Right lobe of liver (tissue), 6 donors: ENCODE measurements at regions not wholly inside any gene's neighbourhood (a gene's known extent, or its start where the extent isn't known, plus 50 kb on each side); places are given as distances from the start of the nearest gene placed in this dataset.

Experiments
- ATAC-seq, 4 donors: fragments of 200-7000 bp; cut with Tn5 transposase; one replicate each; pipeline ENCODE4 v1.9.1; 2020; ENCODE audit warnings: mild to moderate bottlenecking in 4 of 4, moderate library complexity in 4 of 4
- DNase-seq, 3 donors: peaks; one replicate each; pipeline ENCODE4 v3.0.0-alpha.2; 2020
- H3K27ac ChIP-seq, 3 donors: fragments of 200-600 bp; one replicate each; pipeline ENCODE4 v1.8.0; 2022
- H3K27me3 ChIP-seq, 2 donors: fragments of 200-600 bp; one replicate each; pipeline ENCODE4 v1.8.0; 2022
- H3K36me3 ChIP-seq, 4 donors: fragments of 200-600 bp; sonication (generic) in 1 of 4; one replicate each; pipeline versions ENCODE4 v1.5.1 to v1.8.0; 2017 to 2022; ENCODE audit warnings: control low read depth in 1 of 4
- H3K4me1 ChIP-seq, 4 donors: fragments of 200-600 bp; sonication (generic) in 1 of 4; one replicate each; pipeline versions ENCODE4 v1.5.1 to v1.8.0; 2017 to 2022; ENCODE audit warnings: control low read depth in 1 of 4
- H3K4me3 ChIP-seq, 3 donors: fragments of 200-600 bp; one replicate each; pipeline ENCODE4 v1.8.0; 2022
- H3K9me3 ChIP-seq, 4 donors: fragments of 200-600 bp; sonication (generic) in 1 of 4; one replicate each; pipeline versions ENCODE4 v1.5.1 to v1.8.0; 2017 to 2022; ENCODE audit warnings: control low read depth in 1 of 4
- POLR2A ChIP-seq: fragments of 450-650 bp; IDR thresholded peaks from one replicate; pipeline ENCODE4 v1.6.1; 2017; ENCODE audit warnings: antibody characterized with exemption, mild to moderate bottlenecking
- WGBS: methylation state at CpG from one replicate; pipeline ENCODE4 v1.1.6; 2018; ENCODE audit warnings: low coverage, low lambda C conversion rate; ENCODE audit not compliant: insufficient coverage; ENCODE audit errors: missing lambda C conversion rate; 5-methylcytosine and 5-hydroxymethylcytosine counted together
- intact Hi-C, 2 donors: fragments of 100-400 bp; cut with DNase I; formaldehyde crosslinking; loops; one replicate each; pipeline versions ENCODE4 v1.11.2 to v1.14.1; 2022
- TF ChIP-seq, protein P1 (sequence below), 4 donors: fragments of 200-600 bp in 3 of 4; fragments of 450-650 bp in 1 of 4; IDR thresholded peaks; one replicate each; pipeline versions ENCODE4 v1.5.1 to v1.8.0; 2016 to 2022; ENCODE audit warnings: antibody characterized with exemption in 4 of 4, mild to moderate bottlenecking in 2 of 4
- donor health status: DM: no; HTN: yes; CAD: no.
- donor health status: DM: no; HTN: no; CAD: no.
- donor health status: DM: no; HTN: no; CAD: no.
- donor health status: DM: no; HTN: yes; CAD: no.
- donor health status: DM: no; HTN: yes; CAD: no.

DNA sequence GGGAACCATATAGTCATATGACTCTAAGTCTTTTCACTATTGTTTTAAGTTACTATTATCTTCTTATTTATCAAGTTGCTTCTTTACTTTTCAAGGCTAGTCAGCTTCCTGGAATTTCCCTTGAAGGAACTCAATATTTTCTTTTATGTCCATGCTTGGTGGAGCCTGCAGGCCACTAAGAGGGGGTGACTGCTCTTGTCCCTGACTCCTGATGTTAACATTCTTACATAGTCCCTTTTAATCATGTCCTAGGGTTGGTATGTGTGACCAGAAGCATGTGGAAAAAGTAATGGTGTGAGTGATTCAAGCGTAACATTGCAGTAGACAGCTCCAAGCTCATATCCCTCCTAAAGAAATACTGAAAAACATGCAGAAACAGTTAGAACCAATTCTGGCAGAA, 1536.2 kb upstream of the CDH9 start:
- WGBS = 64% methylated on average over 1 of the region's 1 CpG
- DNase-seq (no peak), ATAC-seq (no peak)
- Histone ChIP-seq H3K36me3 (no peaks in the 10 kb centered on the region), H3K27me3 (no peaks in the 10 kb centered on the region), H3K27ac (no peak overlapping the region), H3K9me3 (no peaks in the 10 kb centered on the region), H3K4me1 (no peaks in the 10 kb centered on the region), H3K4me3 (no peak overlapping the region)
- TF ChIP-seq POLR2A = no peak
- intact Hi-C loops = no loop called here

DNA sequence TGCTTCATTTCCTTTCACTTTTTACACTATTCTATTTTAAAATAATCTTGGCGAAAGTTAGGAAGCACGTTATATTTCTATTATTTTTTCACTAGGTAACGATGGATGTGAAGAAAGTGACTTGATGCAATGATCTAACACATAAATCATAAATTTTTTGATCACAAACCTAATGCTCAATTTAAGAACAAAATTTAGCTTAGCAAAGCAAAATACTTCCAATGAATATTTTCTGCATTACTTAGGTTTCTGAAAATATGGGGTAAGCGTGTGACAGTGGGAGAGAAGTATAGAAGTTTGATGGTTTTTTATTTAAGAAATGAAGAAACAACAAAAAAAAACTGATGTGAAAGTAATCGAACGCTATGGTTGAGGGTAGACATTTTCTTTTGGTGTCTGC, 1528.7 kb upstream of the CDH9 start:
- ATAC-seq (no peak), DNase-seq (no peak)
- Histone ChIP-seq H3K36me3 (no peaks in the 10 kb centered on the region), H3K27ac (no peak overlapping the region), H3K27me3 (no peaks in the 10 kb centered on the region), H3K4me1 (no peaks in the 10 kb centered on the region), H3K4me3 (no peak overlapping the region), H3K9me3 (no peaks in the 10 kb centered on the region)
- WGBS = 56% methylated on average over 6 of the region's 6 CpGs
- intact Hi-C loops = no loop called here
- TF ChIP-seq, protein P1, sequence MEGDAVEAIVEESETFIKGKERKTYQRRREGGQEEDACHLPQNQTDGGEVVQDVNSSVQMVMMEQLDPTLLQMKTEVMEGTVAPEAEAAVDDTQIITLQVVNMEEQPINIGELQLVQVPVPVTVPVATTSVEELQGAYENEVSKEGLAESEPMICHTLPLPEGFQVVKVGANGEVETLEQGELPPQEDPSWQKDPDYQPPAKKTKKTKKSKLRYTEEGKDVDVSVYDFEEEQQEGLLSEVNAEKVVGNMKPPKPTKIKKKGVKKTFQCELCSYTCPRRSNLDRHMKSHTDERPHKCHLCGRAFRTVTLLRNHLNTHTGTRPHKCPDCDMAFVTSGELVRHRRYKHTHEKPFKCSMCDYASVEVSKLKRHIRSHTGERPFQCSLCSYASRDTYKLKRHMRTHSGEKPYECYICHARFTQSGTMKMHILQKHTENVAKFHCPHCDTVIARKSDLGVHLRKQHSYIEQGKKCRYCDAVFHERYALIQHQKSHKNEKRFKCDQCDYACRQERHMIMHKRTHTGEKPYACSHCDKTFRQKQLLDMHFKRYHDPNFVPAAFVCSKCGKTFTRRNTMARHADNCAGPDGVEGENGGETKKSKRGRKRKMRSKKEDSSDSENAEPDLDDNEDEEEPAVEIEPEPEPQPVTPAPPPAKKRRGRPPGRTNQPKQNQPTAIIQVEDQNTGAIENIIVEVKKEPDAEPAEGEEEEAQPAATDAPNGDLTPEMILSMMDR (IDR thresholded peaks at IDR 0.05) = no peak
- no peak for TF ChIP-seq POLR2A

DNA sequence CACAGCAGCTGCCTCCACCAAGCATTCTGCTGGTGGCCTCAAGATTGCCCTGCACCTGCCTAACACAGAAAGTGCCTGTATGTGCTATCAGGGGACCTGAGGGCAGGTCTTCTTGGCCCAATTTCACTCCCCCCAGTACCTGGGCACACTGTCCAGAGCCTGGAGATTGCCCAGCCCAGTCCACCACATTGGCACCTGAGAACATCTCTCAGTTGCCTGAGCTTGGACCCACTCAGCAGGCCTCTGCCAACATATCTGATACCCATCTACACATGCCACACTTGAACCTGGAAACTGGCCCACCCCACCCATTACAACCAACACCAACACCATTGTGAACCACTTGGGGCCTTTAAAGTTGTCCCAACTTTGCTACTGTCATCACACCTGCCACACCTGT, 1523.1 kb upstream of the CDH9 start:
- DNase-seq (no peak), ATAC-seq (no peak)
- no peak overlapping the region for H3K27ac ChIP-seq
- no peaks in the 10 kb centered on the region for H3K27me3 ChIP-seq
- no peaks in the 10 kb centered on the region for H3K4me1 ChIP-seq
- no peaks in the 10 kb centered on the region for H3K9me3 ChIP-seq
- H3K36me3 ChIP-seq = no peaks in the 10 kb centered on the region
- intact Hi-C loops = no loop called here
- H3K4me3 ChIP-seq = no peak overlapping the region
- TF ChIP-seq, protein P1 (IDR thresholded peaks at IDR 0.05) = no peak
- no peak for TF ChIP-seq POLR2A

DNA sequence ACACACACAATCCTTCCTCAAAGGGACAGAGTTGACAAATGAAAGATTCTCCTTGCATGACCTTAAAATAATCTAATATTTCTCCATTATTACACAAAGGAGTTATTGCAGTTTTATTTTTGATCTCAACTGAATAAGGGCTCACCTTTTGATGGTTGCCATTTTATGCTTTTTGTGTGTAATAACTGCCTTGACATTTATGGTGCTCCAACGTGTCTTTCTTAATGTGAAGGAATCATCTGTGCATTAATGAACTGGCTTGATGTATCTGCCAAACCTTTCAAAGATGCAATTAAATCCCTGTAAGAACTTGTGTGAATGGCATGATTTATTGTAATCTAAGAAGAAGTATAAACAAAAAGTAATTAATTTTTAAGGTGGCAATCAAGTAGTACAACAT, 1519.8 kb upstream of the CDH9 start:
- ATAC-seq = no peak

DNA sequence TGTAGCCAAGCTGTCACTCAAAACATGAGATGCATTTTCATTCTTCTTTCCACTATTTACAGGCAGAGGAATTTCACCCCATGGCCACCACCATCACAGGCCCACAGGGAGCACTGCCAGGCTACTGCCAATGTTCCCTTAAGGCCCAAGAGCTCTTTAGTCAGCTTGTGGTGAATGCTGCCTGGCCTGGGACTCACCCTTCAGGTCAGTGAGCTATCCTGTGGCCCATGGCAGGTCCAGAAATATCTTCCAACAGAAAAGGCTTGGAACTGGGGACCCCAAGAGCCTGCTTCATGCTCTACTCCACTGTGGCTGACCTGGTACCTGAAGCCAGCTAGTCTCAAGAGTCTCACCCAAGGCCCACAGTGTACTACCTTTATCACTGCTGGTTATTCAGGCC, 1518.7 kb upstream of the CDH9 start:
- no peak for DNase-seq
- intact Hi-C loops = no loop called here
- H3K27ac ChIP-seq = no peak overlapping the region
- no peaks in the 10 kb centered on the region for H3K36me3 ChIP-seq
- no peak for ATAC-seq
- no peaks in the 10 kb centered on the region for H3K4me1 ChIP-seq
- H3K4me3 ChIP-seq = no peak overlapping the region
- no peaks in the 10 kb centered on the region for H3K9me3 ChIP-seq
- no peak for TF ChIP-seq POLR2A
- TF ChIP-seq, protein P1 (IDR thresholded peaks at IDR 0.05) = no peak
- H3K27me3 ChIP-seq = no peaks in the 10 kb centered on the region

More for the DNA sequence above, 1519.8 kb upstream of the CDH9 start:
- H3K27me3 ChIP-seq = no peaks in the 10 kb centered on the region
- H3K36me3 ChIP-seq = no peaks in the 10 kb centered on the region
- DNase-seq = no peak
- no peak overlapping the region for H3K27ac ChIP-seq
- no peak overlapping the region for H3K4me3 ChIP-seq
- H3K9me3 ChIP-seq = no peaks in the 10 kb centered on the region
- intact Hi-C loops = no loop called here
- no peak for TF ChIP-seq POLR2A
- TF ChIP-seq, protein P1 (IDR thresholded peaks at IDR 0.05) = no peak
- no peaks in the 10 kb centered on the region for H3K4me1 ChIP-seq
- WGBS = 69% methylated on average over 1 of the region's 1 CpG
